ENCODE measurements at regions not wholly inside any gene's neighbourhood (a gene's known extent, or its start where the extent isn't known, plus 50 kb on each side); places are given as distances from the start of the nearest gene placed in this dataset.

GRCh38 chr16:13517841-13518240 lies 402.1 kb upstream of the ERCC4 start:
- CTCF ChIA-PET, result interaction anchor here (0.6 kb wide), 1 partner anchor 330 kb away, joined by 3 read pairs; no protein-coding TSS in a partner anchor
- no peak overlapping the region for H2AFZ ChIP-seq (replicated peaks; ENCODE audit: low read length, poor library complexity)
- H2BK15ac ChIP-seq (ENCODE audit: low read depth, low read length), result no peak overlapping the region
- intact Hi-C loops (cut with micrococcal nuclease), result no loop called here
- no peak overlapping the region for H3K9ac ChIP-seq (ENCODE audit: low read depth, low read length)
- no peak overlapping the region for H2BK5ac ChIP-seq (ENCODE audit: low read depth, low read length, poor library complexity, severe bottlenecking)
- in situ Hi-C loops (cut with MboI; ENCODE audit: low sequenced_read_pairs), result no loop called here
- H2AK9ac ChIP-seq (replicated peaks; ENCODE audit: low read depth, low read length, poor library complexity), result no peak overlapping the region
- DNase-seq, result no peak
- dilution Hi-C loops (cut with HindIII; ENCODE audit: low sequenced_read_pairs, unreplicated experiment), result no loop called here
- POLR2A ChIA-PET (ENCODE audit: unreplicated experiment), result no interaction called here
- no peak overlapping the region for H3K4me3 ChIP-seq (ENCODE audit: insufficient read depth, low read depth, low read length)
- no peak overlapping the region for H3K23ac ChIP-seq (ENCODE audit: low read depth, low read length)
- no peak overlapping the region for H3K4me2 ChIP-seq (ENCODE audit: low read depth, low read length)
- BruUV-seq (replicated peaks), result no TSS peak
- ATAC-seq (ENCODE audit: low read depth), result no peak
- no peak overlapping the region for H4K91ac ChIP-seq (ENCODE audit: insufficient read depth, low read depth, low read length)
- no peaks in the 10 kb centered on the region for H3K36me3 ChIP-seq (ENCODE audit: control insufficient read depth, insufficient read depth, low read length)
- H4K20me1 ChIP-seq (ENCODE audit: insufficient read depth, low read length), result no peaks in the 10 kb centered on the region
- H4K5ac ChIP-seq (ENCODE audit: low read depth, low read length), result no peak overlapping the region
- H4K8ac ChIP-seq (ENCODE audit: low read depth in 2 of 2, low read length in 2 of 2), result no peak overlapping the region
- H2BK120ac ChIP-seq (ENCODE audit: low read depth, low read length), result no peak overlapping the region
- no peak overlapping the region for H3K18ac ChIP-seq (ENCODE audit: low read depth, low read length)
- TF ChIP-seq CTCF (conservative IDR thresholded peaks at IDR 0.05; ENCODE audit: low read depth, low read length) (no peak), USF2 (IDR thresholded peaks at IDR 0.05; ENCODE audit: low read depth, low read length) (no peak), CHD1 (IDR thresholded peaks at IDR 0.05; ENCODE audit: low read depth, low read length) (no peak), NFE2L2 (IDR thresholded peaks at IDR 0.05; ENCODE audit: low read depth, low read length) (no peak), MAZ (IDR thresholded peaks at IDR 0.05; ENCODE audit: borderline replicate concordance, low read depth, low read length) (no peak), FOS (IDR thresholded peaks at IDR 0.05; ENCODE audit: low read depth, low read length) (no peak)
- no peak overlapping the region for H3K56ac ChIP-seq (ENCODE audit: extremely low read depth, insufficient read depth, low read length)
- H3K27ac ChIP-seq (ENCODE audit: insufficient read depth, low read length), result no peak overlapping the region
- 0% methylated on average over 1 of the region's 3 CpGs; no CpG with 5 or more reads in 1 of the 2 experiments for WGBS, 2 experiments (ENCODE audit: extremely low coverage in 2 of 2, insufficient read length in 1 of 2)
- no peaks in the 10 kb centered on the region for H3K9me1 ChIP-seq (ENCODE audit: insufficient read depth, low read length)
- H2AK5ac ChIP-seq (ENCODE audit: low read depth, low read length), result no peak overlapping the region
- H3K4ac ChIP-seq (ENCODE audit: low read depth, low read length), result no peak overlapping the region
- H3K79me1 ChIP-seq (ENCODE audit: low read depth in 1 of 2, low read length in 2 of 2), result no peaks in the 10 kb centered on the region
- H3K4me1 ChIP-seq (ENCODE audit: control insufficient read depth, insufficient read depth, low read length), result no peaks in the 10 kb centered on the region
- peaks cover 8% of the 10 kb centered on the region for H3K9me3 ChIP-seq (ENCODE audit: control insufficient read depth, insufficient read depth, low read length)
- H2BK20ac ChIP-seq (ENCODE audit: low read depth, low read length), result no peak overlapping the region
- no peak overlapping the region for H3K14ac ChIP-seq (replicated peaks; ENCODE audit: low read depth, low read length)
- H3K27me3 ChIP-seq (ENCODE audit: control insufficient read depth, insufficient read depth, low read length), result no peaks in the 10 kb centered on the region

All from IMR-90 (cell line).